H1 (cell line): ENCODE measurements at regions not wholly inside any gene's neighbourhood (a gene's known extent, or its start where the extent isn't known, plus 50 kb on each side); places are given as distances from the start of the nearest gene placed in this dataset.

Experiments
- FOSL1 ChIP-seq: IDR thresholded peaks from 2 replicates; pipeline ENCODE4 v1.6.1; 2011; ENCODE audit warnings: mild to moderate bottlenecking, low read depth, low read length, moderate library complexity; ENCODE audit not compliant: insufficient read depth
- GTF2F1 ChIP-seq: IDR thresholded peaks from 2 replicates; pipeline ENCODE4 v1.6.1; 2012; ENCODE audit warnings: low read depth, low read length, improper control_type of control experiment, borderline replicate concordance
- KDM4A ChIP-seq: IDR thresholded peaks from one replicate; pipeline ENCODE4 v1.7.1; 2012; ENCODE audit warnings: low read depth, mild to moderate bottlenecking, moderate library complexity, low read length, inconsistent platforms; ENCODE audit not compliant: severe bottlenecking
- TF ChIP-seq, protein P1 (sequence below): fragments of 300-600 bp; sonication (generic); IDR thresholded peaks from 2 replicates; pipeline ENCODE4 v1.7.1; 2012; ENCODE audit warnings: low read length, moderate library complexity, mild to moderate bottlenecking, inconsistent platforms; ENCODE audit not compliant: insufficient replicate concordance
- TF ChIP-seq, protein P2 (sequence below): IDR thresholded peaks from 2 replicates; pipeline ENCODE4 v1.6.1; 2012; ENCODE audit warnings: inconsistent platforms

DNA sequence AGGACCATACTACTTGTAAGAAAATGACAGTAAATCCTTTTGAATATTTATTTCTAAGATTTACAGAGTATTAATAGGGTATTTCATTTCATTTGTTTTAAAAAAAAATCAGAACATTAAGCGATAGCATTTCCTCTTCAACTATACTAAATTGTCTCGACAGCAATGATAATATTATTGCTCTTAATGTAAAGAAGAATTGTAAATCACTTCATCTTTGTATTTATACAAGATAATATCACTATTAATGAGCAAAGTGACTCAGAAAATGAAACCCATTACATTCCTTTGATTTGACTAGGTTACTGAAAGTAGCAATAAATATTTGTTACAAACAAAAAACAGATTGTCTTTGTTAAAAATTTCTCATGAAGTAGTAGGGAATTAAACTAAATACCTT, 131.1 kb upstream of the CNTN4 start (continued):
- TF ChIP-seq GTF2F1 (no peak), KDM4A (no peak), FOSL1 (no peak)
- TF ChIP-seq, protein P1, sequence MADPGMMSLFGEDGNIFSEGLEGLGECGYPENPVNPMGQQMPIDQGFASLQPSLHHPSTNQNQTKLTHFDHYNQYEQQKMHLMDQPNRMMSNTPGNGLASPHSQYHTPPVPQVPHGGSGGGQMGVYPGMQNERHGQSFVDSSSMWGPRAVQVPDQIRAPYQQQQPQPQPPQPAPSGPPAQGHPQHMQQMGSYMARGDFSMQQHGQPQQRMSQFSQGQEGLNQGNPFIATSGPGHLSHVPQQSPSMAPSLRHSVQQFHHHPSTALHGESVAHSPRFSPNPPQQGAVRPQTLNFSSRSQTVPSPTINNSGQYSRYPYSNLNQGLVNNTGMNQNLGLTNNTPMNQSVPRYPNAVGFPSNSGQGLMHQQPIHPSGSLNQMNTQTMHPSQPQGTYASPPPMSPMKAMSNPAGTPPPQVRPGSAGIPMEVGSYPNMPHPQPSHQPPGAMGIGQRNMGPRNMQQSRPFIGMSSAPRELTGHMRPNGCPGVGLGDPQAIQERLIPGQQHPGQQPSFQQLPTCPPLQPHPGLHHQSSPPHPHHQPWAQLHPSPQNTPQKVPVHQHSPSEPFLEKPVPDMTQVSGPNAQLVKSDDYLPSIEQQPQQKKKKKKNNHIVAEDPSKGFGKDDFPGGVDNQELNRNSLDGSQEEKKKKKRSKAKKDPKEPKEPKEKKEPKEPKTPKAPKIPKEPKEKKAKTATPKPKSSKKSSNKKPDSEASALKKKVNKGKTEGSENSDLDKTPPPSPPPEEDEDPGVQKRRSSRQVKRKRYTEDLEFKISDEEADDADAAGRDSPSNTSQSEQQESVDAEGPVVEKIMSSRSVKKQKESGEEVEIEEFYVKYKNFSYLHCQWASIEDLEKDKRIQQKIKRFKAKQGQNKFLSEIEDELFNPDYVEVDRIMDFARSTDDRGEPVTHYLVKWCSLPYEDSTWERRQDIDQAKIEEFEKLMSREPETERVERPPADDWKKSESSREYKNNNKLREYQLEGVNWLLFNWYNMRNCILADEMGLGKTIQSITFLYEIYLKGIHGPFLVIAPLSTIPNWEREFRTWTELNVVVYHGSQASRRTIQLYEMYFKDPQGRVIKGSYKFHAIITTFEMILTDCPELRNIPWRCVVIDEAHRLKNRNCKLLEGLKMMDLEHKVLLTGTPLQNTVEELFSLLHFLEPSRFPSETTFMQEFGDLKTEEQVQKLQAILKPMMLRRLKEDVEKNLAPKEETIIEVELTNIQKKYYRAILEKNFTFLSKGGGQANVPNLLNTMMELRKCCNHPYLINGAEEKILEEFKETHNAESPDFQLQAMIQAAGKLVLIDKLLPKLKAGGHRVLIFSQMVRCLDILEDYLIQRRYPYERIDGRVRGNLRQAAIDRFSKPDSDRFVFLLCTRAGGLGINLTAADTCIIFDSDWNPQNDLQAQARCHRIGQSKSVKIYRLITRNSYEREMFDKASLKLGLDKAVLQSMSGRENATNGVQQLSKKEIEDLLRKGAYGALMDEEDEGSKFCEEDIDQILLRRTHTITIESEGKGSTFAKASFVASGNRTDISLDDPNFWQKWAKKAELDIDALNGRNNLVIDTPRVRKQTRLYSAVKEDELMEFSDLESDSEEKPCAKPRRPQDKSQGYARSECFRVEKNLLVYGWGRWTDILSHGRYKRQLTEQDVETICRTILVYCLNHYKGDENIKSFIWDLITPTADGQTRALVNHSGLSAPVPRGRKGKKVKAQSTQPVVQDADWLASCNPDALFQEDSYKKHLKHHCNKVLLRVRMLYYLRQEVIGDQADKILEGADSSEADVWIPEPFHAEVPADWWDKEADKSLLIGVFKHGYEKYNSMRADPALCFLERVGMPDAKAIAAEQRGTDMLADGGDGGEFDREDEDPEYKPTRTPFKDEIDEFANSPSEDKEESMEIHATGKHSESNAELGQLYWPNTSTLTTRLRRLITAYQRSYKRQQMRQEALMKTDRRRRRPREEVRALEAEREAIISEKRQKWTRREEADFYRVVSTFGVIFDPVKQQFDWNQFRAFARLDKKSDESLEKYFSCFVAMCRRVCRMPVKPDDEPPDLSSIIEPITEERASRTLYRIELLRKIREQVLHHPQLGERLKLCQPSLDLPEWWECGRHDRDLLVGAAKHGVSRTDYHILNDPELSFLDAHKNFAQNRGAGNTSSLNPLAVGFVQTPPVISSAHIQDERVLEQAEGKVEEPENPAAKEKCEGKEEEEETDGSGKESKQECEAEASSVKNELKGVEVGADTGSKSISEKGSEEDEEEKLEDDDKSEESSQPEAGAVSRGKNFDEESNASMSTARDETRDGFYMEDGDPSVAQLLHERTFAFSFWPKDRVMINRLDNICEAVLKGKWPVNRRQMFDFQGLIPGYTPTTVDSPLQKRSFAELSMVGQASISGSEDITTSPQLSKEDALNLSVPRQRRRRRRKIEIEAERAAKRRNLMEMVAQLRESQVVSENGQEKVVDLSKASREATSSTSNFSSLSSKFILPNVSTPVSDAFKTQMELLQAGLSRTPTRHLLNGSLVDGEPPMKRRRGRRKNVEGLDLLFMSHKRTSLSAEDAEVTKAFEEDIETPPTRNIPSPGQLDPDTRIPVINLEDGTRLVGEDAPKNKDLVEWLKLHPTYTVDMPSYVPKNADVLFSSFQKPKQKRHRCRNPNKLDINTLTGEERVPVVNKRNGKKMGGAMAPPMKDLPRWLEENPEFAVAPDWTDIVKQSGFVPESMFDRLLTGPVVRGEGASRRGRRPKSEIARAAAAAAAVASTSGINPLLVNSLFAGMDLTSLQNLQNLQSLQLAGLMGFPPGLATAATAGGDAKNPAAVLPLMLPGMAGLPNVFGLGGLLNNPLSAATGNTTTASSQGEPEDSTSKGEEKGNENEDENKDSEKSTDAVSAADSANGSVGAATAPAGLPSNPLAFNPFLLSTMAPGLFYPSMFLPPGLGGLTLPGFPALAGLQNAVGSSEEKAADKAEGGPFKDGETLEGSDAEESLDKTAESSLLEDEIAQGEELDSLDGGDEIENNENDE: no peak
- TF ChIP-seq, protein P2, sequence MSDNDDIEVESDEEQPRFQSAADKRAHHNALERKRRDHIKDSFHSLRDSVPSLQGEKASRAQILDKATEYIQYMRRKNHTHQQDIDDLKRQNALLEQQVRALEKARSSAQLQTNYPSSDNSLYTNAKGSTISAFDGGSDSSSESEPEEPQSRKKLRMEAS: no peak
